Activated CD4-positive, alpha-beta T cell treated with anti-CD3 and anti-CD28 coated beads, Interleukin-2, amount 10 ng/mL, durations not matched to agents 24 days and 14 days (primary cell): ENCODE measurements at regions not wholly inside any gene's neighbourhood (a gene's known extent, or its start where the extent isn't known, plus 50 kb on each side); places are given as distances from the start of the nearest gene placed in this dataset.
"Not testable (repeated sequence)": the region's sequence is repeated elsewhere in the genome, so short reads cannot be mapped to it uniquely, and the experiment has no call there.

Experiments
- DNase-seq: peaks from one replicate; pipeline ENCODE4 v3.0.0; 2022
- H3K27ac Mint-ChIP-seq: one replicate; pipeline ENCODE4 v1.8.0; 2022; ENCODE audit warnings: mild to moderate bottlenecking, mixed read lengths
- H3K27me3 Mint-ChIP-seq: one replicate; pipeline ENCODE4 v1.8.0; 2022; ENCODE audit warnings: mixed read lengths
- H3K36me3 Mint-ChIP-seq: one replicate; pipeline ENCODE4 v1.8.0; 2022; ENCODE audit warnings: low read depth, mild to moderate bottlenecking, mixed read lengths
- H3K4me1 Mint-ChIP-seq: one replicate; pipeline ENCODE4 v1.8.0; 2021; ENCODE audit warnings: mixed read lengths
- H3K4me3 Mint-ChIP-seq: one replicate; pipeline ENCODE4 v1.8.0; 2022; ENCODE audit warnings: mild to moderate bottlenecking, moderate library complexity, mixed read lengths
- H3K9me3 Mint-ChIP-seq: one replicate; pipeline ENCODE4 v1.8.0; 2021; ENCODE audit warnings: mixed read lengths
- intact Hi-C: fragments of 100-400 bp; cut with micrococcal nuclease; formaldehyde crosslinking; loops from one replicate; pipeline ENCODE4 v1.15.1; 2023

DNA sequence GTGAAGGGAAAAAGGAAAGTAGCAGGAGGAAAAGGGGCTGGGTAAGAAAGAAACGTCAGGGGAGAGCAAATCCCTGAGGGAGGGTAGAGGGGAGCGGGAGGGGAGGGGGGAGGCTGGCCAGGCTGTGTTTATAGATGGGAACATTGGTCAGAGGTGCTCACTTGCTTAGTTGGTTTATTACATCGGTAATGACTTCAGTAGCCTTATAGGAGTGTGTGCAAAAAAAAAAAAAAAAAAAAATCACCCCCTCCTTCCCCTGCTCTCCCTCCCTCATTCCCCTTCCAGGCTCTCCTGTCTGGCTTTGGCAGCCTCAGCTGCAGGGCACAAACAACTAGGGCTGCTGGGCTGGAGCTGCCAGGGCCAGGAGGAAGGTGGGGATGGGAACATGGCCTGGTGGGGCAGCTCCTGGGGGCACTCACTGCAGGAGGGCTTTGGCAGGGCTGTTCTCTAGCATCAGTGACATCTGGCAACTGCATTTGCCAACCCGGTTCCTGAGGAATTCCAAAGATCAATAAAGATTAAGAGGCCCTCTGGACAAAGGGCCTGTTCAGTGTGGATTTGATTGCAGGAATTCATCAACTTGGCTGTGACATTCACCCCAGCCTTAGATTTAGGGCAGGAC is 334.5 kb upstream of the FRG2C start:
- Mint-ChIP-seq H3K9me3 (no peaks in the 10 kb centered on the region), H3K4me1 (no peaks in the 10 kb centered on the region), H3K4me3 (no peak overlapping the region), H3K27ac (no peak overlapping the region), H3K36me3 (no peaks in the 10 kb centered on the region), H3K27me3 (no peaks in the 10 kb centered on the region)
- DNase-seq, result no peak
- intact Hi-C loops, result no loop called here

GRCh38 chr3:75330446-75330845 is 333.7 kb upstream of the FRG2C start:
- H3K36me3 Mint-ChIP-seq, DNase-seq, intact Hi-C loops: not testable (repeated sequence)

DNA sequence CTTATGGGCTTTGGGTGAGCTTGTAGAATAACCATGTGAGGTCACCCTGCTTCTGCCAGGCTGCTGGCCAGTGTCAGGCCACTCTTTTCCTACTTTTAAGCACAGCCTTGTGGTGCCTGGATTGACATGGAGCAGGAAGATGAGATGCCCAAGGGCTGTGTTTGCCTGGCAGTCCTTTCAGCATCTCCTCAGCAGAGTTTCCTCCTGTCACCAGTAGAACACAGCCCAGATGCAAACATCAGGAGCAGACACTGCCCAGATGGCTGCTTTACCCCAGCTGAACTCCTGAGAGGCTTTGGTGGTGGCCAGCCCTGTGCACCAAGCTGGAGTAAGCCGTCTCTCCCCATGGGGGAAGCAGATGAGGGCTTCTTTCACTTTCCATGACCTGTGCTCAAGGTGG is 332.0 kb upstream of the FRG2C start:
- H3K4me3 Mint-ChIP-seq, H3K36me3 Mint-ChIP-seq, DNase-seq, intact Hi-C loops, H3K4me1 Mint-ChIP-seq, H3K27ac Mint-ChIP-seq, H3K9me3 Mint-ChIP-seq, H3K27me3 Mint-ChIP-seq: not testable (repeated sequence)

More at GRCh38 chr3:75330446-75330845, 333.7 kb upstream of the FRG2C start:
- not testable (repeated sequence) for H3K27ac Mint-ChIP-seq, H3K4me3 Mint-ChIP-seq, H3K4me1 Mint-ChIP-seq, H3K9me3 Mint-ChIP-seq, H3K27me3 Mint-ChIP-seq

- no peak for DNase-seq
- Mint-ChIP-seq H3K9me3 (no peaks in the 10 kb centered on the region), H3K36me3 (no peaks in the 10 kb centered on the region), H3K27me3 (no peaks in the 10 kb centered on the region), H3K4me3 (no peak overlapping the region), H3K4me1 (no peaks in the 10 kb centered on the region), H3K27ac (no peak overlapping the region)
- intact Hi-C loops, result no loop called here
These were observed 331.3 kb upstream of the FRG2C start for GRCh38 chr3:75332794-75333193.

DNA sequence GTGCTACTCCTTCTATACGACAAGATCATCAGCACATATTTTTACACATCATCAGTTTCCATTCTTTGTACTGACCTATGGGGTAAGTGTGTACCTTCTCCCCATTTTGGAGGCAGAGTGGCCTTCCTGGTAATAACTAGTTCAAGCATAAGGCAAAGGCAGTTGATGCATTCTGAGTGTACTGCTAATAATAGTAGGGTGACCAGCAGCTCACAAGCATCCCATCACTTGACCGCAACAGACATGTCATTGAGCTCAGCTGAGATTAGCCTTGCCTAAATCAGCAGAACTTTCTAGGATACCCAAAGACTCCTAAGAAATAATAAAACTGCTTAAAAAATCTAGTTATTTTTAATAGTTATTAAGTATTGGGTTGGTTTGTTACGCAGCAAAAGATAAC is 329.8 kb upstream of the FRG2C start:
- no peak for DNase-seq
- Mint-ChIP-seq H3K4me3 (no peak overlapping the region), H3K4me1 (no peaks in the 10 kb centered on the region), H3K9me3 (no peaks in the 10 kb centered on the region), H3K27ac (no peak overlapping the region), H3K36me3 (no peaks in the 10 kb centered on the region), H3K27me3 (no peaks in the 10 kb centered on the region)
- intact Hi-C loops, result no loop called here

DNA sequence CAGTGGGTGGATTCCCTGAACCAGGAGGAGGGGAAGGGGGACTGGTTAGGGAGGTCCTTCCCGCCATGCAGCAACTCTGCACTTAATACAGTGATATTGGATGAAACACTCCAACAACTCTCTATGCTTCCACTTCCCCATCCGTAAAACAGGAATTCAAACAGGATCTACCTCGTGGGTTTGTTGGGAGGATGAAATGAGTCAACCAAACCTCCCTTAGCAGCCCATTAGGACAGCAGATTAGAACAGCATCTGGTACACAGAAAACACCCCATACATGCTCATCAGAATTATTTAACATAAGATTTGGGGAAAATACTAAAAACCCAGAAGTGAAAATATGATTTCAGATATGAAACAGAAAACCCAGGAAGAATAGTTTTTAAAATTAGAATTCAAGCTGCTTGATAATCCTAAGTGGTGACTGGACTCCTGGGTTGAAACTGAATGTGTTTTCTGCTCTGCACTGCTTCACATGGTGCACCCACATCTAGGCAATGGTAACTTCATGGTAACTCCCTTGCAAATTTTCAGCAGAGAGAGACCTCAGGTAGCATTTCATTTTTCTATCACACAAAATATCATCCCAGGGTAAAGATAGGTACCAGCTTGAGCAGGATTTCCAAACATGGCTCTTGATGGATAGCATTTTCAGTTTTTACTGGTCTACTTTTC is 326.8 kb upstream of the FRG2C start:
- Mint-ChIP-seq H3K9me3 (no peaks in the 10 kb centered on the region), H3K4me1 (no peaks in the 10 kb centered on the region), H3K36me3 (no peaks in the 10 kb centered on the region), H3K4me3 (no peak overlapping the region), H3K27me3 (no peaks in the 10 kb centered on the region), H3K27ac (no peak overlapping the region)
- intact Hi-C loops, result no loop called here
- DNase-seq, result no peak

- H3K4me3 Mint-ChIP-seq, result no peak overlapping the region
- no peaks in the 10 kb centered on the region for H3K9me3 Mint-ChIP-seq
- H3K36me3 Mint-ChIP-seq, result no peaks in the 10 kb centered on the region
- no peak overlapping the region for H3K27ac Mint-ChIP-seq
- DNase-seq, result no peak
- no peaks in the 10 kb centered on the region for H3K4me1 Mint-ChIP-seq
- intact Hi-C loops, result no loop called here
- H3K27me3 Mint-ChIP-seq, result no peaks in the 10 kb centered on the region
These were observed 325.8 kb upstream of the FRG2C start for GRCh38 chr3:75338342-75338741.

DNA sequence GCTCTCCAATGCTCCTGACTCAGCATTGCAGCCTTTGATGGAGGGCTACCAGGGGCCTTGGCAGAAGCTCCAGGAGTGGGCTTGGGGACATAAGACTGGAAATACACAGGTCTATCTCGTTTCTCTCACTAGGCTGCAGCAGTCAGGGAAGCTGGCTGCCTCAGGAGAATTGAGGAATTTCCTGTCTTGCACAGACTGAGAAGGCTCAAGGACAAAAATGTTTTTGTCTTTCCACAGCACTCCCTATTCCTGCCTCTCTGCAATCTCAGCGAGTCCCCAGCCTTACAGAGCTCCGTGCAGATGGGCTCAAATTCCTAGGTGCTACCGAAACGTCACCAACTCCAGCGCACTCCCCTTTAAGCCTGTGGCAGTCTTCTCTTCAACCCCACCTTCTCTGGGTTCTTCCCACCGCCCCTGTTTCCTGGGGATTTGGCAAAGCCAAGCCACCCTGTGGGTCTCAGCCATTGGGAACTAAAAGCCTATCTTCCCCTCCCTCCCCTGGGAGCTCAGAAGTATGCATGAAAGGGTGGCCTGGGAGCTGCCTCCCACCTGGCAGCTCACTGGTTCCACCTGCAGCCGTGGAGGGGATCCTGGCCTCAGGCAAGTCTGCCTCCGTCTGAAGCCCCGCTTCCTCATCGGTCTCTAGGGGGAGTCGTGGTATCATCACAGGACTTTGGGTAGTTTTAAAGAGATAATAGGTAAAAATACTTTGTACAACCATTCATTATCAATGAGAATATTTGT is 322.6 kb upstream of the FRG2C start:
- DNase-seq, result no peak
- H3K4me3 Mint-ChIP-seq, result no peak overlapping the region
- intact Hi-C loops, result no loop called here
- no peaks in the 10 kb centered on the region for H3K36me3 Mint-ChIP-seq
- H3K9me3 Mint-ChIP-seq, result no peaks in the 10 kb centered on the region
- H3K27me3 Mint-ChIP-seq, result peaks cover 3% of the 10 kb centered on the region
- no peaks in the 10 kb centered on the region for H3K4me1 Mint-ChIP-seq
- no peak overlapping the region for H3K27ac Mint-ChIP-seq

DNA sequence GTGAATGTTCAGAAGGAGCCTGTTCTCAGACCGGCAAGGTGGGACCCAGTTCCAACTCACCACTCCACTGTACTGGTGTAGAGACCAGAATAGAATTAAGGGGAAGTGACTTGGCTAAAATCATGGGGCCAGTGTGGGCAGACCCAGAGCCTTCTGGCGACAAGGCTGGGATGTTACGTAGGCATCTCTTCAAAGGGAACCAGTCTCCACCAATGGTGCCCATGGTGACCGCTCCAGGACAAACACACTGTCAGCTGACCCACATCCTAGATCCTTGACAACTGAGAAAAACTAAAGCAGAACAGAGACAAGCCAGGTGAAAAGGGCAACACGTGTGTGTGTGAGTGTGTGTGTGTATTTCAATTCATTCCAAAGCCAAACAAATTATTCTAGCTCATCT is 321.7 kb upstream of the FRG2C start:
- no peaks in the 10 kb centered on the region for H3K36me3 Mint-ChIP-seq
- H3K27ac Mint-ChIP-seq, result no peak overlapping the region

GRCh38 chr3:75350536-75350935 is 313.6 kb upstream of the FRG2C start:
- H3K27me3 Mint-ChIP-seq, H3K9me3 Mint-ChIP-seq, intact Hi-C loops: not testable (repeated sequence)

More for the DNA sequence above, 321.7 kb upstream of the FRG2C start:
- DNase-seq, result no peak
- H3K4me3 Mint-ChIP-seq, result no peak overlapping the region
- H3K27me3 Mint-ChIP-seq, result peaks cover 3% of the 10 kb centered on the region
- no peaks in the 10 kb centered on the region for H3K4me1 Mint-ChIP-seq
- intact Hi-C loops, result no loop called here
- no peaks in the 10 kb centered on the region for H3K9me3 Mint-ChIP-seq

GRCh38 chr3:75362086-75362784 is 301.9 kb upstream of the FRG2C start:
- H3K4me3 Mint-ChIP-seq, H3K27ac Mint-ChIP-seq, H3K9me3 Mint-ChIP-seq, H3K27me3 Mint-ChIP-seq, H3K36me3 Mint-ChIP-seq, H3K4me1 Mint-ChIP-seq: not testable (repeated sequence)
- intact Hi-C loops, result loop anchor here (5.0 kb wide), 1 partner anchor 65 kb away; no protein-coding TSS in a partner anchor
- DNase-seq, result peak; percentile 80

More at GRCh38 chr3:75350536-75350935, 313.6 kb upstream of the FRG2C start:
- DNase-seq, H3K36me3 Mint-ChIP-seq, H3K4me3 Mint-ChIP-seq, H3K4me1 Mint-ChIP-seq, H3K27ac Mint-ChIP-seq: not testable (repeated sequence)

- intact Hi-C loops, DNase-seq, H3K27me3 Mint-ChIP-seq, H3K9me3 Mint-ChIP-seq, H3K4me1 Mint-ChIP-seq, H3K36me3 Mint-ChIP-seq, H3K27ac Mint-ChIP-seq: not testable (repeated sequence)
- H3K4me3 Mint-ChIP-seq, result peak overlapping the region; percentile 60
These were observed 291.2 kb upstream of the FRG2C start for GRCh38 chr3:75372964-75373363.

GRCh38 chr3:75379840-75380239 is 284.3 kb upstream of the FRG2C start:
- H3K4me1 Mint-ChIP-seq, H3K27ac Mint-ChIP-seq, H3K36me3 Mint-ChIP-seq, H3K27me3 Mint-ChIP-seq, H3K4me3 Mint-ChIP-seq, DNase-seq, intact Hi-C loops: not testable (repeated sequence)
- peaks cover 12% of the 10 kb centered on the region for H3K9me3 Mint-ChIP-seq

DNA sequence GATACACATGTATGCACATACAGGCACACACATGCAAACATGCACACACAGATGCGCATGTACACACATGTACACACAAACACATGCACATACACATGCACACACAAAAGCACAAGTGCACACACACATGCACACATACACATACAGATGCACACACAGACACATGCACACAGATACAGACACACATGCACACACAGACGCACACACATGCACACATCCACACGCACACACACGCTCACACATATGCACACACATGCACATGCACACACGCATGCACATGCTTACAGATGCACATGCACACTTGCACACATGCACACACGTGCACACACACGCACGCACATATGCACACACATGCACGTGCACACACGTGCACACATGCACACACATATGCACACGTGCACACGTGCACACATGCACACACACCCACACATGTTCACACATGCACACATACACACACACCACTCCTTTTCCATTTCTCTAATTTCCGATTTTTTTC is 283.8 kb upstream of the FRG2C start:
- Mint-ChIP-seq H3K36me3 (no peaks in the 10 kb centered on the region), H3K27me3 (no peaks in the 10 kb centered on the region), H3K4me3 (no peak overlapping the region), H3K27ac (no peak overlapping the region), H3K9me3 (peaks cover 12% of the 10 kb centered on the region), H3K4me1 (no peaks in the 10 kb centered on the region)
- intact Hi-C loops, result no loop called here
- no peak for DNase-seq
